ENCODE measurements at regions not wholly inside any gene's neighbourhood (a gene's known extent, or its start where the extent isn't known, plus 50 kb on each side); places are given as distances from the start of the nearest gene placed in this dataset.

DNA sequence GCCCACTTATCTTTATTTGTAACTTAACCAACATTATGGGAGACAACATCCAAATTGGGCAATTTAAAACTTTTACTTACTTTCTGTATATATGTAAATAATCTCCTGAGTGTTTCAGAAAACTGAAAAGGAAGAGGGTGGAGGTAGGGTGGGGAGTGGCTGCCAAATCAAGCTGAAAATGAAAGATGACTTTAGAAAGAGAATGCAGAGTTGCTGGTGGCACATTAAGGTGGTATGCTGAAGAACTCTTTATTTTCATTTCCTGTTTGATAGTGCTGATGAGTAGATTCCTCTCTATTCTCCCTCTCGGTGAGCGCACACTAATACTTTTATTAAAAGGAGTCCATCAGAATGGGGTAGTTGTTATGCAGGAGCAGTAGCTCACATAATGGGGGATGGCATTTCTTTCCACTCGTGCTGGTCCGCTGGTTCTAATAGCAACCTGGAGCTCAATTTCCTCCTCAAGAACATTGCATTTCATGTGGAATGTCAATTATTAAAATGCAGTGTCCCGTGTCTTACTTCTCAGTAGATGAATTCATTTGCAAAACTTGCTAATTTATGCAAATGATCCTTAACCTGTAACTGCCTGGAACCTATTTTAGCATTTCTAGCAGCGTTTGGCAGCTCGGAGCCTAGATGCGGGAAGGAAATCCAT is 466.9 kb upstream of the HNRNPA3 start:
- 68% methylated on average over 8 of the region's 8 CpGs for WGBS

DNA sequence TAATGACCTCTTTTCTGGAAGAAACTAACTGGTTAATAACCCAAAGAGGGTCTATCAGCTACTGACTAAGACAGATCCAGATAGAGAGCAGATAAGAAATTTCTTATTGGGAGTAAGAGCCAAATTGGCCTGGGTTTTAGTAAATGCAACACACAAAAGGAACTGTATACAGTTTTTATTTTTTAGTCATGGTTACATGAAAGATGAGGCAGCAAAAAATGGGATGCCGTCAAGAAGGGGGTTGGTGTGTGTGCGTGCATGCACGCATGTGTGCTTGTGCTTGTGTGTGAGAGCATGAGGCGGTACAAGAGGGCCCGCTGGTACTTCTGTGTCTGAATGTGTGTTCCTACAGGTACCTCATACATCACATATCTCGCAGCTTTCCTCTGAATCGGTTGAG is 466.2 kb upstream of the HNRNPA3 start:
- Histone ChIP-seq H3K4me3 (ENCODE audit: low read depth in 1 of 3, low read length in 3 of 3) (no peak overlapping the region), H3K9ac (ENCODE audit: low read depth in 1 of 2, low read length in 2 of 2) (no peak overlapping the region), H3K36me3 (ENCODE audit: control insufficient read depth in 4 of 4, insufficient read depth in 3 of 4, low read depth in 1 of 4, low read length in 3 of 4) (no peaks in the 10 kb centered on the region), H3K27me3 (ENCODE audit: control insufficient read depth in 4 of 4, insufficient read depth in 4 of 4, low read length in 3 of 4) (peaks cover 0 to 6% (median 0%) of the 10 kb centered on the region in 4 donors), H3K9me3 (ENCODE audit: control insufficient read depth in 4 of 4, low read length in 3 of 4) (no peaks in the 10 kb centered on the region), H3K27ac (ENCODE audit: low read depth in 1 of 2, low read length in 2 of 2) (no peak overlapping the region), H3K4me1 (ENCODE audit: control insufficient read depth in 4 of 4, insufficient read depth in 4 of 4, low read length in 3 of 4) (no peaks in the 10 kb centered on the region)
- TF ChIP-seq JUND (IDR thresholded peaks at IDR 0.05) = no peak
- no peak for TF ChIP-seq EGR1 (IDR thresholded peaks at IDR 0.05; ENCODE audit: low read depth in 2 of 2)
- no peak for TF ChIP-seq FOXA1 (IDR thresholded peaks at IDR 0.05)
- TF ChIP-seq, protein P1, sequence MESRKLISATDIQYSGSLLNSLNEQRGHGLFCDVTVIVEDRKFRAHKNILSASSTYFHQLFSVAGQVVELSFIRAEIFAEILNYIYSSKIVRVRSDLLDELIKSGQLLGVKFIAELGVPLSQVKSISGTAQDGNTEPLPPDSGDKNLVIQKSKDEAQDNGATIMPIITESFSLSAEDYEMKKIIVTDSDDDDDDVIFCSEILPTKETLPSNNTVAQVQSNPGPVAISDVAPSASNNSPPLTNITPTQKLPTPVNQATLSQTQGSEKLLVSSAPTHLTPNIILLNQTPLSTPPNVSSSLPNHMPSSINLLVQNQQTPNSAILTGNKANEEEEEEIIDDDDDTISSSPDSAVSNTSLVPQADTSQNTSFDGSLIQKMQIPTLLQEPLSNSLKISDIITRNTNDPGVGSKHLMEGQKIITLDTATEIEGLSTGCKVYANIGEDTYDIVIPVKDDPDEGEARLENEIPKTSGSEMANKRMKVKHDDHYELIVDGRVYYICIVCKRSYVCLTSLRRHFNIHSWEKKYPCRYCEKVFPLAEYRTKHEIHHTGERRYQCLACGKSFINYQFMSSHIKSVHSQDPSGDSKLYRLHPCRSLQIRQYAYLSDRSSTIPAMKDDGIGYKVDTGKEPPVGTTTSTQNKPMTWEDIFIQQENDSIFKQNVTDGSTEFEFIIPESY (IDR thresholded peaks at IDR 0.05) = no peak
- TF ChIP-seq YY1 (IDR thresholded peaks at IDR 0.05) = no peak
- TF ChIP-seq FOXA2 (IDR thresholded peaks at IDR 0.05) = no peak
- TF ChIP-seq HNF4G (IDR thresholded peaks at IDR 0.05) = no peak
- TF ChIP-seq GABPA (IDR thresholded peaks at IDR 0.05 in 1 of 2, conservative IDR thresholded peaks at IDR 0.05 in 1 of 2) = no peak
- no peak for TF ChIP-seq NR2F2 (IDR thresholded peaks at IDR 0.05)
- TF ChIP-seq, protein P2, sequence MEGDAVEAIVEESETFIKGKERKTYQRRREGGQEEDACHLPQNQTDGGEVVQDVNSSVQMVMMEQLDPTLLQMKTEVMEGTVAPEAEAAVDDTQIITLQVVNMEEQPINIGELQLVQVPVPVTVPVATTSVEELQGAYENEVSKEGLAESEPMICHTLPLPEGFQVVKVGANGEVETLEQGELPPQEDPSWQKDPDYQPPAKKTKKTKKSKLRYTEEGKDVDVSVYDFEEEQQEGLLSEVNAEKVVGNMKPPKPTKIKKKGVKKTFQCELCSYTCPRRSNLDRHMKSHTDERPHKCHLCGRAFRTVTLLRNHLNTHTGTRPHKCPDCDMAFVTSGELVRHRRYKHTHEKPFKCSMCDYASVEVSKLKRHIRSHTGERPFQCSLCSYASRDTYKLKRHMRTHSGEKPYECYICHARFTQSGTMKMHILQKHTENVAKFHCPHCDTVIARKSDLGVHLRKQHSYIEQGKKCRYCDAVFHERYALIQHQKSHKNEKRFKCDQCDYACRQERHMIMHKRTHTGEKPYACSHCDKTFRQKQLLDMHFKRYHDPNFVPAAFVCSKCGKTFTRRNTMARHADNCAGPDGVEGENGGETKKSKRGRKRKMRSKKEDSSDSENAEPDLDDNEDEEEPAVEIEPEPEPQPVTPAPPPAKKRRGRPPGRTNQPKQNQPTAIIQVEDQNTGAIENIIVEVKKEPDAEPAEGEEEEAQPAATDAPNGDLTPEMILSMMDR (IDR thresholded peaks at IDR 0.05; ENCODE audit: low read depth, low read length, missing input control) = no peak
- no peak for TF ChIP-seq RAD21 (IDR thresholded peaks at IDR 0.05)
- no peak for TF ChIP-seq RXRA (IDR thresholded peaks at IDR 0.05)
- no peak for TF ChIP-seq SP1 (IDR thresholded peaks at IDR 0.05)
- 91% methylated on average over 7 of the region's 7 CpGs for WGBS
- DNase-seq (ENCODE audit: low spot score) = no peak

More for the DNA sequence above, 466.9 kb upstream of the HNRNPA3 start:
- no peaks in the 10 kb centered on the region for H3K9me3 ChIP-seq (ENCODE audit: control insufficient read depth in 4 of 4, low read length in 3 of 4)
- H3K4me1 ChIP-seq (ENCODE audit: control insufficient read depth in 4 of 4, insufficient read depth in 4 of 4, low read length in 3 of 4) = no peaks in the 10 kb centered on the region
- H3K4me3 ChIP-seq (ENCODE audit: low read depth in 1 of 3, low read length in 3 of 3) = no peak overlapping the region
- H3K9ac ChIP-seq (ENCODE audit: low read depth in 1 of 2, low read length in 2 of 2) = no peak overlapping the region
- H3K27ac ChIP-seq (ENCODE audit: low read depth in 1 of 2, low read length in 2 of 2) = no peak overlapping the region
- H3K36me3 ChIP-seq (ENCODE audit: control insufficient read depth in 4 of 4, insufficient read depth in 3 of 4, low read depth in 1 of 4, low read length in 3 of 4) = no peaks in the 10 kb centered on the region
- TF ChIP-seq YY1 (IDR thresholded peaks at IDR 0.05) (no peak), FOXA2 (IDR thresholded peaks at IDR 0.05) (no peak), TAF1 (conservative IDR thresholded peaks at IDR 0.05) (no peak), JUND (IDR thresholded peaks at IDR 0.05) (no peak), RAD21 (IDR thresholded peaks at IDR 0.05) (no peak), HNF4G (IDR thresholded peaks at IDR 0.05) (no peak), HNF4A (conservative IDR thresholded peaks at IDR 0.05) (no peak), RXRA (IDR thresholded peaks at IDR 0.05) (no peak)
- TF ChIP-seq, protein P1 (IDR thresholded peaks at IDR 0.05) = no peak
- TF ChIP-seq, protein P3, sequence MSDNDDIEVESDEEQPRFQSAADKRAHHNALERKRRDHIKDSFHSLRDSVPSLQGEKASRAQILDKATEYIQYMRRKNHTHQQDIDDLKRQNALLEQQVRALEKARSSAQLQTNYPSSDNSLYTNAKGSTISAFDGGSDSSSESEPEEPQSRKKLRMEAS (IDR thresholded peaks at IDR 0.05) = no peak
- peaks cover 0 to 6% (median 0%) of the 10 kb centered on the region in 4 donors for H3K27me3 ChIP-seq (ENCODE audit: control insufficient read depth in 4 of 4, insufficient read depth in 4 of 4, low read length in 3 of 4)
- no peak for DNase-seq (ENCODE audit: low spot score)
